ENCODE measurements at regions not wholly inside any gene's neighbourhood (a gene's known extent, or its start where the extent isn't known, plus 50 kb on each side); places are given as distances from the start of the nearest gene placed in this dataset.
A peak's percentile ranks its signal among the peaks of the same experiment; 100 is the strongest.
"Not testable (repeated sequence)": the region's sequence is repeated elsewhere in the genome, so short reads cannot be mapped to it uniquely, and the experiment has no call there.

DNA sequence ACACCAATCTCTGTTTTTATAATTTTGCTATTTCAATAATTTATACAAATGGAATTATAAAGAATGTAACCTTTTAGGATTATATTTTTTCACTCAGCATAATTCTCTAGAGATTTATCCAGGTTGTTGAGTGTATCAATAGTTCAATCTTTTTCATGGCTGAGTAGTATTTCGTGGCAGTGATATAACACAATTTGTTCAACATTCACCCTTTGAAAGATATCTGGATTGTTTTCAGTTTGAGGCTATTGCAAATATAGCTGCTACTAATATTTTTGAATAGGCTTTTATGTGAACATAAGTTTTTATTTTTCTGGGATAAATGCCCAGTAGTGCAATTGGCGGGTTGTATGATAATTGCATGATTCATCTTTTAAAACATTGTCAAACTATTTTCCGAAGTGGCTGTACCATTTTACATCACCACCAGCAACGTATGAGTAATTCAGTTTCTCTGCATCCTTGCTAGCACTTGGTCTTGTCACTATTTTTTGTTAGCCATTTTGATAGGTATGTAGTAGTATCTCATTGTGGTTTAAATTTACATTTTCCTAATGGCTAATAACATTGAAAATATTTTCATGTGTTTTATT is 55.6 kb upstream of the ABCD3 start:
- Histone ChIP-seq H3K4me3 (ENCODE audit: low read length in 2 of 2) (no peak overlapping the region), H3K27ac (ENCODE audit: low read depth in 1 of 2, low read length in 1 of 2) (no peak overlapping the region), H3K27me3 (ENCODE audit: control insufficient read depth in 2 of 2, insufficient read depth in 1 of 2, low read length in 1 of 2) (no peaks in the 10 kb centered on the region), H3K36me3 (ENCODE audit: control insufficient read depth in 2 of 2, insufficient read depth in 2 of 2, low read length in 1 of 2) (no peaks in the 10 kb centered on the region), H3K4me1 (ENCODE audit: control insufficient read depth in 2 of 2, insufficient read depth in 2 of 2, low read length in 2 of 2) (peaks cover 0 to 6% of the 10 kb centered on the region in 2 donors), H3K9me3 (ENCODE audit: control insufficient read depth in 2 of 2, insufficient read depth in 1 of 2, low read length in 1 of 2) (peaks cover 0 to 6% of the 10 kb centered on the region in 2 donors)
- DNase-seq (ENCODE audit: low read depth in 6 of 9, low spot score in 9 of 9) = no peak
- 97% methylated on average over 4 of the region's 4 CpGs for WGBS

DNA sequence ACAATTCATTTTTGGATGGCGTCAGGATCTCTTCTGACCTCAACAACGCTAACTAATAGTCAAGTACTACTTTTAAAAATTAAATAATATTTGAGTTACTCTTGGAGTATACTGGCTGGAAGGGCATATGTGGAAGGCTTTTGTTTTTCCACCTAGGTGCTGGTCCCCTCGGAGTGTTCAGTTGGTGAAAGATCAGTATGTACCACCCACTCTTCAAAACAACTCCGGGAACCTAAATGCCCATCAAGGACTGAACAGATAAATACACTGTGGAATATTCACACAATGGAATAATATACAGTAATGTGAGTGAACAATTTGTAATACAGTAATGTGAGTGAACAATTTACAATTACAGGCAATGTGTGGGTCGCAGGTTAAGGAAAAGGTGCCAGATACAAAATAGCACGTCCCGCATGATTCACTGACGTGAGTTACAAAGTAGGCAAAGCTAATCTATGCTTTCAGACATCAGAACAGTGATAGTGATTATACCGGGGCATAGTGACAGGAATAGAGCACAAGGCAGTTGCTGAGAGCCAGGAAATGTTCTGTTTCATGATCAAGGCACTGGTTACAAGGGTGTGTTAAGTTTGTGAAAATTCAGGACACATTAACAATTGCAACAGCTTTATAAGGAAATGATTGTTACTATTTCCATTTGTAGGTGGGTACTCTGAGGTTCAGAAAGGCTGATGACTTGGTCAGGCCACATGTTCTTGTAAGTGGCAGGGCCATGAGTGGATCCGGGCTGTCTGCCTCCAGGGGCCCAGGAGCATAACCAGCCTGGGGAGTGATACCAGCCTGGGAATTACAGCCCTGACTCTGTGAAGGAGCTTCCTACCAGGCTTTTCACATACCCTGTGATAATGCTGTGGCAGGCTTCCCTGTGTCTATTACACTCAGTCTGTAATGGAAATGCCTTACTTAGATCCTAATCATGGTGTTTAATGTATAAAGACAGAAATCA is 59.3 kb upstream of the ABCD3 start:
- Histone ChIP-seq H3K9me3 (ENCODE audit: control insufficient read depth in 2 of 2, insufficient read depth in 1 of 2, low read length in 1 of 2) (peaks cover 0 to 3% of the 10 kb centered on the region in 2 donors), H3K27me3 (ENCODE audit: control insufficient read depth in 2 of 2, insufficient read depth in 1 of 2, low read length in 1 of 2) (no peaks in the 10 kb centered on the region), H3K36me3 (ENCODE audit: control insufficient read depth in 2 of 2, insufficient read depth in 2 of 2, low read length in 1 of 2) (no peaks in the 10 kb centered on the region), H3K4me1 (ENCODE audit: control insufficient read depth in 2 of 2, insufficient read depth in 2 of 2, low read length in 2 of 2) (peaks cover 4 to 15% of the 10 kb centered on the region in 2 donors), H3K27ac (ENCODE audit: low read depth in 1 of 2, low read length in 1 of 2) (no peak overlapping the region), H3K4me3 (ENCODE audit: low read length in 2 of 2) (no peak overlapping the region)
- 97% methylated on average over 10 of the region's 10 CpGs for WGBS
- no peak for DNase-seq (ENCODE audit: low read depth in 6 of 9, low spot score in 9 of 9)

DNA sequence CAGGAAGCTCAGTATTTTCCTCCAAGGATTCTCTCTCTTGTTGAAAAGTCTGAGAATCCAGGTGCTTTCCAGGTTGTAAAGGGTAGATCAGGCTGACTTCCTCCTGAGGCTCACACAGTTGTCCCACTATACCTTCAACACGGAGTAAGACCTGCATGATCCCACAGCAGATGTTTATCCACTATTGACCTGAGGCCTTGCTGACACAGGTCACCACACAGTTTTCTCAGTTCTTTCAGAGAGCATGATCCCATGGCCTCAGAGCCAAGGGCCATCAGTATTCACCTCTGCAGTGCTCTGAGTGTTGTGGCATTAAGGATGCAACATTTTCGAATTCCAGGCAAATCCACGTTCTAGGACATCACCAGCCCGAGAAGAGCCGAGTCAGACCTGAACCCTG is 60.5 kb upstream of the ABCD3 start:
- Histone ChIP-seq H3K4me3 (ENCODE audit: low read length in 2 of 2) (no peak overlapping the region), H3K27ac (ENCODE audit: low read depth in 1 of 2, low read length in 1 of 2) (no peak overlapping the region), H3K36me3 (ENCODE audit: control insufficient read depth in 2 of 2, insufficient read depth in 2 of 2, low read length in 1 of 2) (no peaks in the 10 kb centered on the region), H3K4me1 (ENCODE audit: control insufficient read depth in 2 of 2, insufficient read depth in 2 of 2, low read length in 2 of 2) (peaks cover 7 to 15% of the 10 kb centered on the region in 2 donors), H3K27me3 (ENCODE audit: control insufficient read depth in 2 of 2, insufficient read depth in 1 of 2, low read length in 1 of 2) (no peaks in the 10 kb centered on the region), H3K9me3 (ENCODE audit: control insufficient read depth in 2 of 2, insufficient read depth in 1 of 2, low read length in 1 of 2) (peaks cover 0 to 3% of the 10 kb centered on the region in 2 donors)
- DNase-seq (ENCODE audit: low read depth in 6 of 9, low spot score in 9 of 9) = no peak
- 95% methylated on average over 5 of the region's 5 CpGs for WGBS

DNA sequence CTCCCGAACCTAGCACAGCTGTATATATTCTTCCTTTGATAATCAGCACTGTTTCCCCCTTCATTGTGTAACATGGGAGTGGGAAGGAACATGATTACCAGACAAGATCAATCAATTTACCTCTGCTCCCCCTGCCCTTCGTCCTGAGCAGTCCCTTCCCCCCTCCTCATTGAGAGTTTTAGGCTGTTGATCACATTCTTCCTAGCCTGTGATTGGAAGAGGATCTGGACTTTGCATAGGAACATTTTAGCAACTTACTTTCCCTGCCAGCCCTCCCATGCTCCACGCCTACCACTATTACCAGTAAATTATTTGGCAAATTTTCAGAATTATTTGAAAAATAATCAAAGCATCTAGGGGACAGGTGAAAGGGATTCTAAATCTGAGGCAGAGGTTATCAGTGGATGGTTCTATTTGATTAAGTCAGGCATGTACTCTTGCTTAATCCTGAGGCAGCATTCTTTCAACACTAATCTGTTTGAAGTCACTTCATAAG is 62.7 kb upstream of the ABCD3 start:
- DNase-seq (ENCODE audit: low read depth in 6 of 9, low spot score in 9 of 9) = no peak
- Histone ChIP-seq H3K27ac (ENCODE audit: low read depth in 1 of 2, low read length in 1 of 2) (no peak overlapping the region), H3K9me3 (ENCODE audit: control insufficient read depth in 2 of 2, insufficient read depth in 1 of 2, low read length in 1 of 2) (no peaks in the 10 kb centered on the region), H3K36me3 (ENCODE audit: control insufficient read depth in 2 of 2, insufficient read depth in 2 of 2, low read length in 1 of 2) (no peaks in the 10 kb centered on the region), H3K27me3 (ENCODE audit: control insufficient read depth in 2 of 2, insufficient read depth in 1 of 2, low read length in 1 of 2) (no peaks in the 10 kb centered on the region), H3K4me1 (ENCODE audit: control insufficient read depth in 2 of 2, insufficient read depth in 2 of 2, low read length in 2 of 2) (peaks cover 26 to 35% of the 10 kb centered on the region in 2 donors), H3K4me3 (ENCODE audit: low read length in 2 of 2) (no peak overlapping the region)
- 87% methylated on average over 3 of the region's 3 CpGs for WGBS

DNA sequence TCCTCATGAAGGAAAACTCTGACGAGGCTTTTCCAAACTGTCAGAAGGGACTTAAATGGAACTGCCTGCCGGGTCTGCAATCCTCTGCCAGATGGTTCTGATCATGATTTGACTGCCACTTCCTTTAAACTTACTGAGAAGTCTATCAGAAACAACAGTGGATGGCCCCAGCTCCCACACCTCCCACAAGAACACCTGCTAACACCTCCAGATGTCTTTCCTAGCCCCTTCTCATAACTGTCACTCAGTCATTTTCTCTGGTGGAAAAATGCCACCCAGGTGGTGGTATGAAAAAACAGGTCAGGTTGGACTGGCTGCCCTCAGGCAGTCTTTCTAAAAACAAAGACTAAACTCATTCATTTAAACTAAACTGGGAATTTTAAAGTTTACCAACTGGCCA is 66.7 kb upstream of the ABCD3 start:
- H3K9me3 ChIP-seq (ENCODE audit: control insufficient read depth in 2 of 2, insufficient read depth in 1 of 2, low read length in 1 of 2) = no peaks in the 10 kb centered on the region
- peak in 7 of 9 donors; percentile 50 to 88 (median 69) for DNase-seq (ENCODE audit: low read depth in 6 of 9, low spot score in 9 of 9)
- no peaks in the 10 kb centered on the region for H3K36me3 ChIP-seq (ENCODE audit: control insufficient read depth in 2 of 2, insufficient read depth in 2 of 2, low read length in 1 of 2)
- H3K4me1 ChIP-seq (ENCODE audit: control insufficient read depth in 2 of 2, insufficient read depth in 2 of 2, low read length in 2 of 2) = peaks cover 42 to 47% of the 10 kb centered on the region in 2 donors
- H3K27ac ChIP-seq (ENCODE audit: low read depth in 1 of 2, low read length in 1 of 2) = peak overlapping the region; percentile 58 to 75
- no peak overlapping the region for H3K4me3 ChIP-seq (ENCODE audit: low read length in 2 of 2)
- H3K27me3 ChIP-seq (ENCODE audit: control insufficient read depth in 2 of 2, insufficient read depth in 1 of 2, low read length in 1 of 2) = no peaks in the 10 kb centered on the region
- WGBS = 3% methylated on average over 2 of the region's 2 CpGs

DNA sequence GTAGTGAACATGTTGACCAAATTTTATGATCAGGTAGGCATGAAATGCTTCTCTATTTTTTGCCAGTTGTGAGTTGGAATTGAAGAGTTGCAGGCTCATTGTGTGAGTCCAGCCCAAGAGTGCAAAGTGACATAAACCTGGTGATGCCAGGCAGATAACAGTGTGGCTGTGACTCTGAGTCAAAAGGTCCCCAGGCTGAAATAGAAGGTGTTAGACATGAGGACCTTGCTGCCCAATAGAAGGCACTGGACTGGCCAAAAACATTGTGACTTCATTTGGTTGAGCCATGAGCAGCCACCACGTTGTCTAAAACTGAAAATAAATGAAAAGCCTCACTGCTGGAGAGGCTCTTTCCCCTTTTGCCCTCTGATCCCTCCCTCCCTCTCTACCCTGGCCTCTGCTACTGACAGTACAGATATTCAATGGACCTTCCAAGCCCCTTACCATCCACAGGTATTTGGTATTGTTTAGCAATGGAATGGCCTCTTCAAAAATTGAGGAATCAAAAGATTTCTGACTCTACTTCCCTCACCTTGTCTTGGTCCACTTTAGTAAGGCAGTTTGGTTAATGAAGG is 67.8 kb upstream of the ABCD3 start:
- no peaks in the 10 kb centered on the region for H3K27me3 ChIP-seq (ENCODE audit: control insufficient read depth in 2 of 2, insufficient read depth in 1 of 2, low read length in 1 of 2)
- DNase-seq (ENCODE audit: low read depth in 6 of 9, low spot score in 9 of 9) = peak in 1 of 9 donors; percentile 38
- H3K4me3 ChIP-seq (ENCODE audit: low read length in 2 of 2) = no peak overlapping the region
- H3K27ac ChIP-seq (ENCODE audit: low read depth in 1 of 2, low read length in 1 of 2) = peak overlapping the region; percentile 21 to 75
- no peaks in the 10 kb centered on the region for H3K36me3 ChIP-seq (ENCODE audit: control insufficient read depth in 2 of 2, insufficient read depth in 2 of 2, low read length in 1 of 2)
- no peaks in the 10 kb centered on the region for H3K9me3 ChIP-seq (ENCODE audit: control insufficient read depth in 2 of 2, insufficient read depth in 1 of 2, low read length in 1 of 2)
- H3K4me1 ChIP-seq (ENCODE audit: control insufficient read depth in 2 of 2, insufficient read depth in 2 of 2, low read length in 2 of 2) = peaks cover 40 to 44% of the 10 kb centered on the region in 2 donors
- 87% methylated on average over 1 of the region's 1 CpG for WGBS

DNA sequence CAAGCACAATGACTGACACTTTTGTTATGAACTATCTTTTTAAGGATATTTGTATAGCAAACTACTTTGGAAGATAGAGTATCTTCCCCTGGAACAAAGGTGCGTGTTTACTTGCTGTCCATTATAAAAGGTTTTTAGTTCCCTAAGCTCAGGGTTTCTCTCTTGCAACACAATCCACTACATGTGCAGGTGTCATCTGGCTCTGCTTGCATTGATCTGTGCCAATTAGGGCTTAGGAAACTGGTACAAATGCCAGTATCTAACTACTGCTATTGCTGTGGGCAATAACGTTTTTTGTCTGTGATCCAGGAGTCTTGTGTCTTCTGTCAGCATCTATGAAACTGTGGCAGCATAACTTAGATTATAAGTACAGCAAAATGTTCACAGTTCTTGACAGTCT is 68.3 kb upstream of the ABCD3 start:
- WGBS = 54% methylated on average over 2 of the region's 2 CpGs

DNA sequence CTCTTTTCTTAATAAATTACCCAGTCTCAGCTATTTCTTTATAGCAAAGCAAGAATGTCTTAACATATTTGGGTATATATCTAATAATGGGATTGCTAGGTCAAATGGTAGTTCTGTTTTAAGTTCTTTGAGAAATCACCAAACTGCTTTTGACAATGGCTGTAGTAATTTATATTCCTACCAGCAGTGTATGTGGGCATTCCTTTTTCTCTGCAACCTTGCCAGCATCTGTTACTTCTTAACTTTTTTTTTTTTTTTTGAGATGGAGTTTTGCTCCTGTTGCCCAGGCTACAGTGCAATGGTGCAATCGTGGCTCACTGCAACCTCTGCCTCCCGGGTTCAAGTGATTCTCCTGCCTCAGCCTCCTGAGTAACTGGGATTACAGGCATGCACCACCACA is 69.8 kb upstream of the ABCD3 start:
- 94% methylated on average over 2 of the region's 2 CpGs for WGBS
- not testable (repeated sequence) for H3K27ac ChIP-seq (ENCODE audit: low read depth in 1 of 2, low read length in 1 of 2); H3K4me3 ChIP-seq (ENCODE audit: low read length in 2 of 2); H3K36me3 ChIP-seq (ENCODE audit: control insufficient read depth in 2 of 2, insufficient read depth in 2 of 2, low read length in 1 of 2); DNase-seq (ENCODE audit: low read depth in 6 of 9, low spot score in 9 of 9); H3K9me3 ChIP-seq (ENCODE audit: control insufficient read depth in 2 of 2, insufficient read depth in 1 of 2, low read length in 1 of 2); H3K27me3 ChIP-seq (ENCODE audit: control insufficient read depth in 2 of 2, insufficient read depth in 1 of 2, low read length in 1 of 2)
- H3K4me1 ChIP-seq (ENCODE audit: control insufficient read depth in 2 of 2, insufficient read depth in 2 of 2, low read length in 2 of 2) = peaks cover 37 to 38% of the 10 kb centered on the region in 2 donors

More for the DNA sequence above, 68.3 kb upstream of the ABCD3 start:
- Histone ChIP-seq H3K4me1 (ENCODE audit: control insufficient read depth in 2 of 2, insufficient read depth in 2 of 2, low read length in 2 of 2) (peaks cover 38 to 40% of the 10 kb centered on the region in 2 donors), H3K27me3 (ENCODE audit: control insufficient read depth in 2 of 2, insufficient read depth in 1 of 2, low read length in 1 of 2) (no peaks in the 10 kb centered on the region), H3K4me3 (ENCODE audit: low read length in 2 of 2) (no peak overlapping the region), H3K27ac (ENCODE audit: low read depth in 1 of 2, low read length in 1 of 2) (peak overlapping the region in 1 of 2 donors; percentile 75), H3K9me3 (ENCODE audit: control insufficient read depth in 2 of 2, insufficient read depth in 1 of 2, low read length in 1 of 2) (no peaks in the 10 kb centered on the region), H3K36me3 (ENCODE audit: control insufficient read depth in 2 of 2, insufficient read depth in 2 of 2, low read length in 1 of 2) (no peaks in the 10 kb centered on the region)
- DNase-seq (ENCODE audit: low read depth in 6 of 9, low spot score in 9 of 9) = peak in 1 of 9 donors; percentile 46

Data from thymus (tissue), 11 donors.